Neural cell (in vitro differentiated cells): ENCODE measurements at regions not wholly inside any gene's neighbourhood (a gene's known extent, or its start where the extent isn't known, plus 50 kb on each side); places are given as distances from the start of the nearest gene placed in this dataset.

Source experiments
- H2AFZ ChIP-seq: fragments of 200-600, 300-800 bp; sonication (generic), shearing (Covaris generic); 2 replicates; pipeline ENCODE4 v1.6.0; 2014; ENCODE audit warnings: low read depth, mild to moderate bottlenecking, antibody characterized with exemption, low read length, moderate library complexity
- H3F3A ChIP-seq: fragments of 200-600 bp; shearing (Covaris generic); 2 replicates; pipeline ENCODE4 v1.6.1; 2016; ENCODE audit warnings: mild to moderate bottlenecking, moderate library complexity, mixed read lengths, antibody characterized with exemption, low read length; ENCODE audit not compliant: insufficient read depth, poor library complexity, severe bottlenecking
- H3K27ac ChIP-seq: fragments of 200-600, 300-800 bp; sonication (generic), shearing (Covaris generic); 2 replicates; pipeline ENCODE4 v1.5.1; 2014; ENCODE audit warnings: mild to moderate bottlenecking, low read length, moderate library complexity
- H3K27me3 ChIP-seq: fragments of 300-800, 200-600 bp; sonication (generic), shearing (Covaris generic); 2 replicates; pipeline ENCODE4 v1.6.0; 2014; ENCODE audit warnings: mild to moderate bottlenecking, low read depth, low read length, moderate library complexity; ENCODE audit not compliant: insufficient read depth
- H3K36me3 ChIP-seq: fragments of 300-800, 200-600 bp; sonication (generic), shearing (Covaris generic); 2 replicates; pipeline ENCODE4 v1.5.1; 2014; ENCODE audit warnings: mild to moderate bottlenecking, antibody characterized with exemption, low read length, moderate library complexity; ENCODE audit not compliant: insufficient read depth
- H3K4me2 ChIP-seq: fragments of 300-800, 200-600 bp; sonication (generic), shearing (Covaris generic); 2 replicates; pipeline ENCODE4 v1.6.0; 2014; ENCODE audit warnings: mild to moderate bottlenecking, low read length
- H3K4me3 ChIP-seq: fragments of 300-800, 200-600 bp; sonication (generic), shearing (Covaris generic); 2 replicates; pipeline ENCODE4 v1.5.1; 2014; ENCODE audit warnings: mild to moderate bottlenecking, low read length, moderate library complexity
- H3K79me2 ChIP-seq: fragments of 200-600 bp; shearing (Covaris generic); replicated peaks from 2 replicates; pipeline ENCODE4 v1.6.0; 2014; ENCODE audit warnings: mild to moderate bottlenecking, low read length, moderate library complexity; ENCODE audit not compliant: insufficient read depth
- H3K9ac ChIP-seq: fragments of 300-800, 200-600 bp; sonication (generic), shearing (Covaris generic); 2 replicates; pipeline ENCODE4 v1.6.1; 2016; ENCODE audit warnings: mild to moderate bottlenecking, low read length, mixed read lengths
- H3K9me2 ChIP-seq: fragments of 200-600 bp; shearing (Covaris generic); 2 replicates; pipeline ENCODE4 v1.6.1; 2016; ENCODE audit warnings: mild to moderate bottlenecking, low read length, mixed read lengths; ENCODE audit not compliant: insufficient read depth
- H3K9me3 ChIP-seq: fragments of 200-600, 300-800 bp; sonication (generic), shearing (Covaris generic); 2 replicates; pipeline ENCODE4 v1.6.1; 2016; ENCODE audit warnings: mild to moderate bottlenecking, mixed run types, low read length, moderate library complexity, mixed read lengths
- H4K20me1 ChIP-seq: fragments of 200-600 bp; shearing (Covaris generic); 2 replicates; pipeline ENCODE4 v1.6.1; 2016; ENCODE audit warnings: mild to moderate bottlenecking, mixed run types; ENCODE audit not compliant: insufficient read depth
- EP300 ChIP-seq: fragments of 450-650 bp; conservative IDR thresholded peaks from 2 replicates; pipeline ENCODE4 v1.6.1; 2014; ENCODE audit warnings: antibody characterized with exemption, mild to moderate bottlenecking, moderate library complexity; ENCODE audit not compliant: poor library complexity, severe bottlenecking
- EZH2 ChIP-seq: fragments of 200-600, 300-800 bp; shearing (Covaris generic), sonication (generic); IDR thresholded peaks from 2 replicates; pipeline ENCODE4 v1.6.1; 2014; ENCODE audit warnings: antibody characterized with exemption, low read length, borderline replicate concordance, mild to moderate bottlenecking; ENCODE audit not compliant: insufficient read depth, poor library complexity, severe bottlenecking
- MXI1 ChIP-seq: fragments of 450-650 bp; conservative IDR thresholded peaks from 2 replicates; pipeline ENCODE4 v1.6.1; 2014; ENCODE audit warnings: antibody characterized with exemption, mild to moderate bottlenecking; ENCODE audit not compliant: poor library complexity, severe bottlenecking
- POLR2AphosphoS5 ChIP-seq: IDR thresholded peaks from 2 replicates; pipeline ENCODE4 v1.6.1; 2012
- RAD21 ChIP-seq: fragments of 450-650 bp; conservative IDR thresholded peaks from 2 replicates; pipeline ENCODE4 v1.6.1; 2014; ENCODE audit warnings: antibody characterized with exemption, mild to moderate bottlenecking, moderate library complexity
- SMC3 ChIP-seq: fragments of 450-650 bp; conservative IDR thresholded peaks from 2 replicates; pipeline ENCODE4 v1.6.1; 2014; ENCODE audit warnings: antibody characterized with exemption, mild to moderate bottlenecking, moderate library complexity; ENCODE audit not compliant: poor library complexity
- TAF1 ChIP-seq: IDR thresholded peaks from 2 replicates; pipeline ENCODE4 v1.6.1; 2012; ENCODE audit warnings: low read depth
- TF ChIP-seq, protein P1 (sequence below): IDR thresholded peaks from 2 replicates; pipeline ENCODE4 v1.6.1; 2012; ENCODE audit warnings: borderline replicate concordance
- TF ChIP-seq, protein P2 (sequence below): fragments of 450-650 bp; IDR thresholded peaks from 2 replicates; pipeline ENCODE4 v1.5.1; 2014; ENCODE audit warnings: antibody characterized with exemption, mild to moderate bottlenecking, moderate library complexity; ENCODE audit not compliant: poor library complexity, severe bottlenecking

GRCh38 chr6:48057601-48058000, 53.4 kb downstream of the PTCHD4 start:
- peaks cover 4% of the 10 kb centered on the region for H3K36me3 ChIP-seq
- H3K27me3 ChIP-seq: no peaks in the 10 kb centered on the region
- H3K79me2 ChIP-seq: no peaks in the 10 kb centered on the region
- no peaks in the 10 kb centered on the region for H3K9me3 ChIP-seq
- H3K4me3 ChIP-seq: no peak overlapping the region
- no peak overlapping the region for H2AFZ ChIP-seq
- TF ChIP-seq, protein P1, sequence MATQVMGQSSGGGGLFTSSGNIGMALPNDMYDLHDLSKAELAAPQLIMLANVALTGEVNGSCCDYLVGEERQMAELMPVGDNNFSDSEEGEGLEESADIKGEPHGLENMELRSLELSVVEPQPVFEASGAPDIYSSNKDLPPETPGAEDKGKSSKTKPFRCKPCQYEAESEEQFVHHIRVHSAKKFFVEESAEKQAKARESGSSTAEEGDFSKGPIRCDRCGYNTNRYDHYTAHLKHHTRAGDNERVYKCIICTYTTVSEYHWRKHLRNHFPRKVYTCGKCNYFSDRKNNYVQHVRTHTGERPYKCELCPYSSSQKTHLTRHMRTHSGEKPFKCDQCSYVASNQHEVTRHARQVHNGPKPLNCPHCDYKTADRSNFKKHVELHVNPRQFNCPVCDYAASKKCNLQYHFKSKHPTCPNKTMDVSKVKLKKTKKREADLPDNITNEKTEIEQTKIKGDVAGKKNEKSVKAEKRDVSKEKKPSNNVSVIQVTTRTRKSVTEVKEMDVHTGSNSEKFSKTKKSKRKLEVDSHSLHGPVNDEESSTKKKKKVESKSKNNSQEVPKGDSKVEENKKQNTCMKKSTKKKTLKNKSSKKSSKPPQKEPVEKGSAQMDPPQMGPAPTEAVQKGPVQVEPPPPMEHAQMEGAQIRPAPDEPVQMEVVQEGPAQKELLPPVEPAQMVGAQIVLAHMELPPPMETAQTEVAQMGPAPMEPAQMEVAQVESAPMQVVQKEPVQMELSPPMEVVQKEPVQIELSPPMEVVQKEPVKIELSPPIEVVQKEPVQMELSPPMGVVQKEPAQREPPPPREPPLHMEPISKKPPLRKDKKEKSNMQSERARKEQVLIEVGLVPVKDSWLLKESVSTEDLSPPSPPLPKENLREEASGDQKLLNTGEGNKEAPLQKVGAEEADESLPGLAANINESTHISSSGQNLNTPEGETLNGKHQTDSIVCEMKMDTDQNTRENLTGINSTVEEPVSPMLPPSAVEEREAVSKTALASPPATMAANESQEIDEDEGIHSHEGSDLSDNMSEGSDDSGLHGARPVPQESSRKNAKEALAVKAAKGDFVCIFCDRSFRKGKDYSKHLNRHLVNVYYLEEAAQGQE: no peak
- no peak for TF ChIP-seq RAD21
- no peak for TF ChIP-seq MXI1
- TF ChIP-seq EZH2: no peak
- no peak for TF ChIP-seq EP300
- no peak for TF ChIP-seq POLR2AphosphoS5
- no peak overlapping the region for H3K4me2 ChIP-seq
- no peak overlapping the region for H3K9ac ChIP-seq
- H3K9me2 ChIP-seq: no peaks in the 10 kb centered on the region
- no peaks in the 10 kb centered on the region for H4K20me1 ChIP-seq
- H3F3A ChIP-seq: no peaks in the 10 kb centered on the region
- H3K27ac ChIP-seq: no peak overlapping the region

GRCh38 chr6:48048451-48049146, 62.4 kb downstream of the PTCHD4 start:
- Histone ChIP-seq H3K4me3 (no peak overlapping the region), H3K36me3 (no peaks in the 10 kb centered on the region), H3K9me2 (no peaks in the 10 kb centered on the region), H3K9me3 (no peaks in the 10 kb centered on the region), H2AFZ (no peak overlapping the region), H4K20me1 (no peaks in the 10 kb centered on the region), H3K4me2 (no peak overlapping the region), H3K79me2 (no peaks in the 10 kb centered on the region), H3K27ac (no peak overlapping the region), H3K27me3 (no peaks in the 10 kb centered on the region), H3F3A (no peaks in the 10 kb centered on the region), H3K9ac (no peak overlapping the region)
- no peak for TF ChIP-seq POLR2AphosphoS5
- TF ChIP-seq SMC3: no peak
- TF ChIP-seq MXI1: no peak
- TF ChIP-seq, protein P1: no peak
- no peak for TF ChIP-seq RAD21
- TF ChIP-seq, protein P2, sequence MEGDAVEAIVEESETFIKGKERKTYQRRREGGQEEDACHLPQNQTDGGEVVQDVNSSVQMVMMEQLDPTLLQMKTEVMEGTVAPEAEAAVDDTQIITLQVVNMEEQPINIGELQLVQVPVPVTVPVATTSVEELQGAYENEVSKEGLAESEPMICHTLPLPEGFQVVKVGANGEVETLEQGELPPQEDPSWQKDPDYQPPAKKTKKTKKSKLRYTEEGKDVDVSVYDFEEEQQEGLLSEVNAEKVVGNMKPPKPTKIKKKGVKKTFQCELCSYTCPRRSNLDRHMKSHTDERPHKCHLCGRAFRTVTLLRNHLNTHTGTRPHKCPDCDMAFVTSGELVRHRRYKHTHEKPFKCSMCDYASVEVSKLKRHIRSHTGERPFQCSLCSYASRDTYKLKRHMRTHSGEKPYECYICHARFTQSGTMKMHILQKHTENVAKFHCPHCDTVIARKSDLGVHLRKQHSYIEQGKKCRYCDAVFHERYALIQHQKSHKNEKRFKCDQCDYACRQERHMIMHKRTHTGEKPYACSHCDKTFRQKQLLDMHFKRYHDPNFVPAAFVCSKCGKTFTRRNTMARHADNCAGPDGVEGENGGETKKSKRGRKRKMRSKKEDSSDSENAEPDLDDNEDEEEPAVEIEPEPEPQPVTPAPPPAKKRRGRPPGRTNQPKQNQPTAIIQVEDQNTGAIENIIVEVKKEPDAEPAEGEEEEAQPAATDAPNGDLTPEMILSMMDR: no peak
- no peak for TF ChIP-seq EP300
- no peak for TF ChIP-seq EZH2
- TF ChIP-seq TAF1: no peak
